ENCODE measurements at regions not wholly inside any gene's neighbourhood (a gene's known extent, or its start where the extent isn't known, plus 50 kb on each side); places are given as distances from the start of the nearest gene placed in this dataset.

- H3K9me3 ChIP-seq (replicated peaks in 1 of 11) = no peaks in the 10 kb centered on the region
- no peaks in the 10 kb centered on the region for H4K20me1 ChIP-seq
- H3K27me3 ChIP-seq = no peaks in the 10 kb centered on the region
- TF ChIP-seq Cebpa-rat (IDR thresholded peaks at IDR 0.05) = no peak
- no peak overlapping the region for H3K4me3 ChIP-seq
- H3K36me3 ChIP-seq = no peaks in the 10 kb centered on the region
- H3K4me2 ChIP-seq = peak overlapping the region in 3 of 11 experiments; percentile 27 to 64 (median 54); a peak in 5 of 22 replicates
- peak overlapping the region in 4 of 11 experiments; percentile 10 to 80 (median 66); a peak in 6 of 22 replicates for H3K27ac ChIP-seq
- H3K4me1 ChIP-seq = peaks cover 0 to 56% (median 0%) of the 10 kb centered on the region in 10 experiments; a peak in 6 of 20 replicates
- peak overlapping the region in 2 of 11 experiments; percentile 53 to 68; a peak in 5 of 22 replicates for H3K9ac ChIP-seq
Observed at GRCh38 chr21:16169779-16170178, 440.0 kb downstream of the USP25 start.

GRCh38 chr21:16176570-16176969 is 446.8 kb downstream of the USP25 start:
- Histone ChIP-seq H3K4me2 (no peak overlapping the region), H3K9me3 (replicated peaks in 1 of 11) (no peaks in the 10 kb centered on the region), H3K36me3 (no peaks in the 10 kb centered on the region), H3K9ac (no peak overlapping the region), H3K27ac (no peak overlapping the region), H4K20me1 (no peaks in the 10 kb centered on the region), H3K4me3 (no peak overlapping the region), H3K27me3 (no peaks in the 10 kb centered on the region), H3K4me1 (peaks cover 8 to 28% (median 12%) of the 10 kb centered on the region in 10 experiments; a peak in 19 of 20 replicates)
- TF ChIP-seq Cebpa-rat (IDR thresholded peaks at IDR 0.05) = no peak

GRCh38 chr21:16177532-16177931 is 447.8 kb downstream of the USP25 start:
- Histone ChIP-seq H3K36me3 (no peaks in the 10 kb centered on the region), H3K4me3 (no peak overlapping the region), H3K9ac (no peak overlapping the region), H3K9me3 (replicated peaks in 1 of 11) (no peaks in the 10 kb centered on the region), H3K27me3 (no peaks in the 10 kb centered on the region), H4K20me1 (no peaks in the 10 kb centered on the region), H3K4me1 (peaks cover 8 to 25% (median 12%) of the 10 kb centered on the region in 10 experiments; a peak in 19 of 20 replicates), H3K27ac (no peak overlapping the region), H3K4me2 (no peak overlapping the region)
- TF ChIP-seq Cebpa-rat (IDR thresholded peaks at IDR 0.05) = no peak

- H4K20me1 ChIP-seq = no peaks in the 10 kb centered on the region
- H3K36me3 ChIP-seq = no peaks in the 10 kb centered on the region
- H3K4me2 ChIP-seq = peak overlapping the region; percentile 16 to 73 (median 37); a peak in 20 of 22 replicates
- no peak overlapping the region for H3K4me3 ChIP-seq
- H3K9ac ChIP-seq = no peak overlapping the region
- no peak for TF ChIP-seq Cebpa-rat (IDR thresholded peaks at IDR 0.05)
- peak overlapping the region in 2 of 11 experiments; percentile 7 to 31; a peak in 3 of 22 replicates for H3K27ac ChIP-seq
- H3K27me3 ChIP-seq = no peaks in the 10 kb centered on the region
- H3K9me3 ChIP-seq (replicated peaks in 1 of 11) = no peaks in the 10 kb centered on the region
- peaks cover 8 to 37% (median 12%) of the 10 kb centered on the region in 10 experiments; a peak in 19 of 20 replicates for H3K4me1 ChIP-seq
Observed at GRCh38 chr21:16179773-16180172, 450.0 kb downstream of the USP25 start.

- Histone ChIP-seq H3K27me3 (no peaks in the 10 kb centered on the region), H3K27ac (peak overlapping the region in 1 of 11 experiments; percentile 31; a peak in 2 of 22 replicates), H3K36me3 (no peaks in the 10 kb centered on the region), H3K9ac (peak overlapping the region in 1 of 11 experiments; percentile 2; a peak in 1 of 22 replicates), H3K9me3 (replicated peaks in 1 of 11) (no peaks in the 10 kb centered on the region), H3K4me2 (peak overlapping the region in 10 of 11 experiments; percentile 16 to 73 (median 45); a peak in 14 of 22 replicates), H3K4me3 (no peak overlapping the region), H4K20me1 (no peaks in the 10 kb centered on the region), H3K4me1 (peaks cover 8 to 37% (median 12%) of the 10 kb centered on the region in 10 experiments; a peak in 19 of 20 replicates)
- TF ChIP-seq Cebpa-rat (IDR thresholded peaks at IDR 0.05) = no peak
Observed at GRCh38 chr21:16180614-16181013, 450.8 kb downstream of the USP25 start.

GRCh38 chr21:16181018-16181417 is 451.2 kb downstream of the USP25 start:
- no peak overlapping the region for H3K9ac ChIP-seq
- no peaks in the 10 kb centered on the region for H3K27me3 ChIP-seq
- no peaks in the 10 kb centered on the region for H3K36me3 ChIP-seq
- no peaks in the 10 kb centered on the region for H3K9me3 ChIP-seq (replicated peaks in 1 of 11)
- 0 out of 22 replicates have a peak overlapping the region, but pooled peaks of 1 of the 11 experiments have one; percentile 31 for H3K27ac ChIP-seq
- peaks cover 8 to 37% (median 12%) of the 10 kb centered on the region in 10 experiments; a peak in 19 of 20 replicates for H3K4me1 ChIP-seq
- TF ChIP-seq Cebpa-rat (IDR thresholded peaks at IDR 0.05) = no peak
- H4K20me1 ChIP-seq = no peaks in the 10 kb centered on the region
- H3K4me2 ChIP-seq = peak overlapping the region in 4 of 11 experiments; percentile 37 to 73 (median 58); a peak in 8 of 22 replicates
- H3K4me3 ChIP-seq = no peak overlapping the region

GRCh38 chr21:16185766-16186165 is 456.0 kb downstream of the USP25 start:
- no peak for TF ChIP-seq Cebpa-rat (IDR thresholded peaks at IDR 0.05)
- no peaks in the 10 kb centered on the region for H3K27me3 ChIP-seq
- H3K9ac ChIP-seq = no peak overlapping the region
- no peaks in the 10 kb centered on the region for H4K20me1 ChIP-seq
- H3K36me3 ChIP-seq = no peaks in the 10 kb centered on the region
- H3K4me2 ChIP-seq = no peak overlapping the region
- 0 out of 22 replicates have a peak, but pooled peaks cover 0 to 4% (median 0%) of the 10 kb centered on the region in 11 experiments for H3K9me3 ChIP-seq (replicated peaks in 1 of 11)
- H3K27ac ChIP-seq = no peak overlapping the region
- peaks cover 0 to 22% (median under 1%) of the 10 kb centered on the region in 10 experiments; a peak in 9 of 20 replicates for H3K4me1 ChIP-seq
- no peak overlapping the region for H3K4me3 ChIP-seq

- H3K4me3 ChIP-seq = no peak overlapping the region
Observed at GRCh38 chr21:16186742-16187141, 457.0 kb downstream of the USP25 start.

GRCh38 chr21:16187603-16188301 is 458.0 kb downstream of the USP25 start:
- no peak for TF ChIP-seq Cebpa-rat (IDR thresholded peaks at IDR 0.05)
- no peaks in the 10 kb centered on the region for H4K20me1 ChIP-seq
- H3K4me2 ChIP-seq = no peak overlapping the region
- H3K4me1 ChIP-seq = peaks cover 0 to 11% (median 0%) of the 10 kb centered on the region in 10 experiments; a peak in 5 of 20 replicates
- no peak overlapping the region for H3K9ac ChIP-seq
- no peaks in the 10 kb centered on the region for H3K36me3 ChIP-seq
- 0 out of 22 replicates have a peak, but pooled peaks cover 0 to 4% (median 0%) of the 10 kb centered on the region in 11 experiments for H3K9me3 ChIP-seq (replicated peaks in 1 of 11)
- H3K4me3 ChIP-seq = no peak overlapping the region
- H3K27me3 ChIP-seq = no peaks in the 10 kb centered on the region
- no peak overlapping the region for H3K27ac ChIP-seq

More at GRCh38 chr21:16186742-16187141, 457.0 kb downstream of the USP25 start:
- no peak overlapping the region for H3K9ac ChIP-seq
- H4K20me1 ChIP-seq = no peaks in the 10 kb centered on the region
- 0 out of 22 replicates have a peak, but pooled peaks cover 0 to 4% (median 0%) of the 10 kb centered on the region in 11 experiments for H3K9me3 ChIP-seq (replicated peaks in 1 of 11)
- no peaks in the 10 kb centered on the region for H3K36me3 ChIP-seq
- no peak for TF ChIP-seq Cebpa-rat (IDR thresholded peaks at IDR 0.05)
- no peak overlapping the region for H3K4me2 ChIP-seq
- no peaks in the 10 kb centered on the region for H3K27me3 ChIP-seq
- peaks cover 0 to 13% (median 0%) of the 10 kb centered on the region in 10 experiments; a peak in 4 of 20 replicates for H3K4me1 ChIP-seq
- no peak overlapping the region for H3K27ac ChIP-seq
